Natural killer cell treated with Interleukin-12 subunit alpha and Interleukin-12 subunit beta and Interleukin-15 and Interleukin-18, amount 100 ng/mL, for 72 hours (primary cell): ENCODE measurements at regions not wholly inside any gene's neighbourhood (a gene's known extent, or its start where the extent isn't known, plus 50 kb on each side); places are given as distances from the start of the nearest gene placed in this dataset.

Experiments
- ATAC-seq, 2 donors: fragments of 150-1000 bp; cut with Tn5 transposase in 1 of 2; sonication (Bioruptor Pico), chemical (Tn5 transposase) in 1 of 2; 2 replicates each; pipeline ENCODE4 v1.10.0; 2021
- DNase-seq: peaks from one replicate; pipeline ENCODE4 v3.0.0; 2022; ENCODE audit warnings: low spot score
- H3K27ac Mint-ChIP-seq, 2 donors: 1 replicate in 1 of 2; 2 replicates in 1 of 2; pipeline ENCODE4 v1.8.0; 2022; ENCODE audit warnings: mixed read lengths in 2 of 2, mild to moderate bottlenecking in 1 of 2, moderate library complexity in 1 of 2
- H3K27me3 Mint-ChIP-seq, 2 donors: 1 replicate in 1 of 2; 2 replicates in 1 of 2; pipeline ENCODE4 v1.8.0; 2022; ENCODE audit warnings: mixed read lengths in 2 of 2
- H3K36me3 Mint-ChIP-seq: one replicate; pipeline ENCODE4 v1.8.0; 2022; ENCODE audit warnings: mixed read lengths
- H3K4me1 Mint-ChIP-seq, 2 donors: 1 replicate in 1 of 2; 2 replicates in 1 of 2; pipeline ENCODE4 v1.8.0; 2022; ENCODE audit warnings: low read depth in 2 of 2, mixed read lengths in 2 of 2, mild to moderate bottlenecking in 1 of 2
- H3K4me3 Mint-ChIP-seq: one replicate; pipeline ENCODE4 v1.8.0; 2022; ENCODE audit warnings: mixed read lengths
- H3K9me3 Mint-ChIP-seq: 2 replicates; pipeline ENCODE4 v1.8.0; 2022; ENCODE audit warnings: mixed read lengths

GRCh38 chr4:180973894-180974293 lies 1269.3 kb upstream of the TENM3 start:
- Mint-ChIP-seq H3K27me3 (no peaks in the 10 kb centered on the region), H3K36me3 (no peaks in the 10 kb centered on the region), H3K27ac (no peak overlapping the region), H3K4me1 (no peaks in the 10 kb centered on the region), H3K4me3 (no peak overlapping the region), H3K9me3 (peaks cover 11% of the 10 kb centered on the region)
- no peak for DNase-seq
- ATAC-seq: no peak

- no peaks in the 10 kb centered on the region for H3K36me3 Mint-ChIP-seq
- no peaks in the 10 kb centered on the region for H3K4me1 Mint-ChIP-seq
- peaks cover 9% of the 10 kb centered on the region for H3K9me3 Mint-ChIP-seq
- no peaks in the 10 kb centered on the region for H3K27me3 Mint-ChIP-seq
- no peak overlapping the region for H3K27ac Mint-ChIP-seq
- DNase-seq (no peak), ATAC-seq (no peak)
- no peak overlapping the region for H3K4me3 Mint-ChIP-seq
Observed at GRCh38 chr4:180990931-180991330, 1252.3 kb upstream of the TENM3 start.

GRCh38 chr4:180993244-180993836 lies 1249.9 kb upstream of the TENM3 start:
- Mint-ChIP-seq H3K9me3 (peaks cover 12% of the 10 kb centered on the region), H3K27me3 (no peaks in the 10 kb centered on the region), H3K4me3 (no peak overlapping the region), H3K4me1 (no peaks in the 10 kb centered on the region), H3K36me3 (no peaks in the 10 kb centered on the region), H3K27ac (no peak overlapping the region)
- DNase-seq: no peak
- ATAC-seq: no peak

GRCh38 chr4:180994722-180995121 lies 1248.5 kb upstream of the TENM3 start:
- no peaks in the 10 kb centered on the region for H3K27me3 Mint-ChIP-seq
- ATAC-seq (no peak), DNase-seq (no peak)
- H3K27ac Mint-ChIP-seq: no peak overlapping the region
- no peaks in the 10 kb centered on the region for H3K4me1 Mint-ChIP-seq
- H3K9me3 Mint-ChIP-seq: peaks cover 13% of the 10 kb centered on the region
- no peaks in the 10 kb centered on the region for H3K36me3 Mint-ChIP-seq
- no peak overlapping the region for H3K4me3 Mint-ChIP-seq

GRCh38 chr4:180999217-180999616 lies 1244.0 kb upstream of the TENM3 start:
- H3K27ac Mint-ChIP-seq: no peak overlapping the region
- H3K4me3 Mint-ChIP-seq: no peak overlapping the region
- no peaks in the 10 kb centered on the region for H3K27me3 Mint-ChIP-seq
- no peak for DNase-seq
- no peaks in the 10 kb centered on the region for H3K4me1 Mint-ChIP-seq
- H3K36me3 Mint-ChIP-seq: no peaks in the 10 kb centered on the region
- peaks cover 18% of the 10 kb centered on the region for H3K9me3 Mint-ChIP-seq
- ATAC-seq: no peak

GRCh38 chr4:181004056-181004455 lies 1239.1 kb upstream of the TENM3 start:
- peaks cover 25% of the 10 kb centered on the region for H3K9me3 Mint-ChIP-seq
- H3K4me3 Mint-ChIP-seq: no peak overlapping the region
- DNase-seq (no peak), ATAC-seq (no peak)
- peaks cover 7% of the 10 kb centered on the region for H3K36me3 Mint-ChIP-seq
- no peaks in the 10 kb centered on the region for H3K4me1 Mint-ChIP-seq
- no peak overlapping the region for H3K27ac Mint-ChIP-seq
- no peaks in the 10 kb centered on the region for H3K27me3 Mint-ChIP-seq

- no peaks in the 10 kb centered on the region for H3K27me3 Mint-ChIP-seq
- H3K9me3 Mint-ChIP-seq: peaks cover 17% of the 10 kb centered on the region
- no peak overlapping the region for H3K4me3 Mint-ChIP-seq
- H3K4me1 Mint-ChIP-seq: no peaks in the 10 kb centered on the region
- no peak overlapping the region for H3K27ac Mint-ChIP-seq
- ATAC-seq (no peak), DNase-seq (no peak)
- peaks cover 10% of the 10 kb centered on the region for H3K36me3 Mint-ChIP-seq
Observed at GRCh38 chr4:181006499-181007260, 1236.5 kb upstream of the TENM3 start.

GRCh38 chr4:181007751-181008150 lies 1235.5 kb upstream of the TENM3 start:
- peaks cover 18% of the 10 kb centered on the region for H3K36me3 Mint-ChIP-seq
- H3K27ac Mint-ChIP-seq: no peak overlapping the region
- ATAC-seq: no peak
- no peaks in the 10 kb centered on the region for H3K4me1 Mint-ChIP-seq
- no peak overlapping the region for H3K4me3 Mint-ChIP-seq
- H3K27me3 Mint-ChIP-seq: no peaks in the 10 kb centered on the region
- DNase-seq: no peak
- H3K9me3 Mint-ChIP-seq: peaks cover 20% of the 10 kb centered on the region

GRCh38 chr4:181008164-181008563 lies 1235.0 kb upstream of the TENM3 start:
- peaks cover 25% of the 10 kb centered on the region for H3K9me3 Mint-ChIP-seq
- DNase-seq (no peak), ATAC-seq (no peak)
- H3K4me3 Mint-ChIP-seq: no peak overlapping the region
- H3K27ac Mint-ChIP-seq: no peak overlapping the region
- H3K36me3 Mint-ChIP-seq: peaks cover 21% of the 10 kb centered on the region
- no peaks in the 10 kb centered on the region for H3K27me3 Mint-ChIP-seq
- no peaks in the 10 kb centered on the region for H3K4me1 Mint-ChIP-seq

GRCh38 chr4:181013162-181013561 lies 1230.0 kb upstream of the TENM3 start:
- Mint-ChIP-seq H3K9me3 (peaks cover 19% of the 10 kb centered on the region), H3K4me1 (no peaks in the 10 kb centered on the region), H3K4me3 (no peak overlapping the region), H3K27ac (no peak overlapping the region), H3K27me3 (no peaks in the 10 kb centered on the region), H3K36me3 (peaks cover 14% of the 10 kb centered on the region)
- DNase-seq (no peak), ATAC-seq (no peak)

- Mint-ChIP-seq H3K4me3 (no peak overlapping the region), H3K9me3 (peaks cover 21% of the 10 kb centered on the region), H3K4me1 (no peaks in the 10 kb centered on the region), H3K27me3 (no peaks in the 10 kb centered on the region), H3K27ac (no peak overlapping the region), H3K36me3 (peaks cover 14% of the 10 kb centered on the region)
- no peak for DNase-seq
- no peak for ATAC-seq
Observed at GRCh38 chr4:181017038-181017437, 1226.2 kb upstream of the TENM3 start.

GRCh38 chr4:181018472-181018871 lies 1224.7 kb upstream of the TENM3 start:
- Mint-ChIP-seq H3K4me1 (no peaks in the 10 kb centered on the region), H3K9me3 (peaks cover 15% of the 10 kb centered on the region), H3K4me3 (no peak overlapping the region), H3K36me3 (peaks cover 7% of the 10 kb centered on the region), H3K27me3 (no peaks in the 10 kb centered on the region), H3K27ac (no peak overlapping the region)
- DNase-seq (no peak), ATAC-seq (no peak)

- Mint-ChIP-seq H3K27me3 (no peaks in the 10 kb centered on the region), H3K4me1 (no peaks in the 10 kb centered on the region), H3K4me3 (no peak overlapping the region), H3K36me3 (peaks cover 7% of the 10 kb centered on the region), H3K27ac (no peak overlapping the region), H3K9me3 (peaks cover 12% of the 10 kb centered on the region)
- ATAC-seq (no peak), DNase-seq (no peak)
Observed at GRCh38 chr4:181018913-181019312, 1224.3 kb upstream of the TENM3 start.

GRCh38 chr4:181020456-181020855 lies 1222.7 kb upstream of the TENM3 start:
- Mint-ChIP-seq H3K4me1 (no peaks in the 10 kb centered on the region), H3K36me3 (peaks cover 7% of the 10 kb centered on the region), H3K27ac (no peak overlapping the region), H3K4me3 (no peak overlapping the region), H3K27me3 (no peaks in the 10 kb centered on the region), H3K9me3 (peaks cover 15% of the 10 kb centered on the region)
- ATAC-seq (no peak), DNase-seq (no peak)

GRCh38 chr4:181021213-181021612 lies 1222.0 kb upstream of the TENM3 start:
- peaks cover 7% of the 10 kb centered on the region for H3K36me3 Mint-ChIP-seq
- no peaks in the 10 kb centered on the region for H3K27me3 Mint-ChIP-seq
- peaks cover 18% of the 10 kb centered on the region for H3K9me3 Mint-ChIP-seq
- H3K4me1 Mint-ChIP-seq: no peaks in the 10 kb centered on the region
- no peak overlapping the region for H3K4me3 Mint-ChIP-seq
- H3K27ac Mint-ChIP-seq: no peak overlapping the region
- no peak for DNase-seq
- ATAC-seq: no peak
